ENCODE measurements at regions not wholly inside any gene's neighbourhood (a gene's known extent, or its start where the extent isn't known, plus 50 kb on each side); places are given as distances from the start of the nearest gene placed in this dataset.

GRCh38 chr1:213745451-213745850 lies 242.3 kb upstream of the PROX1 start:
- TF ChIP-seq EZH2 (IDR thresholded peaks at IDR 0.05; ENCODE audit: low read length) = no peak
- no peak for TF ChIP-seq CTCF (optimal IDR thresholded peaks at IDR 0.05 in 1 of 3, IDR thresholded peaks at IDR 0.05 in 1 of 3, conservative IDR thresholded peaks at IDR 0.05 in 1 of 3; ENCODE audit: extremely low read depth in 1 of 3, insufficient read depth in 2 of 3, low read length in 3 of 3)
